H54 (cell line): ENCODE measurements at regions not wholly inside any gene's neighbourhood (a gene's known extent, or its start where the extent isn't known, plus 50 kb on each side); places are given as distances from the start of the nearest gene placed in this dataset.
"Not testable (repeated sequence)": the region's sequence is repeated elsewhere in the genome, so short reads cannot be mapped to it uniquely, and the experiment has no call there.

Experiments used
- DNase-seq: peaks from one replicate; pipeline ENCODE4 v3.0.0; 2011; ENCODE audit warnings: low spot score, mixed read lengths; ENCODE audit not compliant: insufficient read length
- FAIRE-seq: peaks from 3 replicates; lab custom pipeline; 2011; peaks lifted over from hg19 to GRCh38; lab: Jason Lieb, UNC
- POLR2A ChIP-seq: IDR thresholded peaks from 2 replicates; pipeline ENCODE4 v1.6.1; 2011; ENCODE audit warnings: low read depth, mild to moderate bottlenecking, low read length

GRCh38 chr14:101628975-101629374, 67.7 kb downstream of the DIO3 start:
- FAIRE-seq, result no peak
- no peak for DNase-seq
- TF ChIP-seq POLR2A, result no peak

GRCh38 chr14:101630056-101630965, 69.0 kb downstream of the DIO3 start:
- no peak for DNase-seq
- FAIRE-seq, result no peak
- no peak for TF ChIP-seq POLR2A

- FAIRE-seq (no peak), DNase-seq (no peak)
- no peak for TF ChIP-seq POLR2A
Measured at GRCh38 chr14:101631199-101631598, 69.9 kb downstream of the DIO3 start.

GRCh38 chr14:101631970-101632369, 70.7 kb downstream of the DIO3 start:
- FAIRE-seq, DNase-seq: not testable (repeated sequence)

- FAIRE-seq, result no peak
- no peak for TF ChIP-seq POLR2A
- no peak for DNase-seq
Measured at GRCh38 chr14:101632520-101632919, 71.2 kb downstream of the DIO3 start.

- no peak for TF ChIP-seq POLR2A
- DNase-seq (no peak), FAIRE-seq (no peak)
Measured at GRCh38 chr14:101633276-101633675, 72.0 kb downstream of the DIO3 start.

GRCh38 chr14:101634202-101634849, 73.0 kb downstream of the DIO3 start:
- FAIRE-seq, result no peak

GRCh38 chr14:101634850-101635748, 73.8 kb downstream of the DIO3 start:
- DNase-seq (no peak), FAIRE-seq (no peak)
- TF ChIP-seq POLR2A, result no peak

More at GRCh38 chr14:101634202-101634849, 73.0 kb downstream of the DIO3 start:
- TF ChIP-seq POLR2A, result no peak
- DNase-seq, result no peak

- no peak for TF ChIP-seq POLR2A
- DNase-seq (no peak), FAIRE-seq (no peak)
Measured at GRCh38 chr14:101635749-101636560, 74.7 kb downstream of the DIO3 start.

GRCh38 chr14:101639241-101639833, 78.0 kb downstream of the DIO3 start:
- FAIRE-seq (no peak), DNase-seq (no peak)
- TF ChIP-seq POLR2A, result no peak

GRCh38 chr14:101643651-101644050, 82.4 kb downstream of the DIO3 start:
- no peak for TF ChIP-seq POLR2A
- FAIRE-seq (no peak), DNase-seq (no peak)

GRCh38 chr14:101654051-101654450, 92.8 kb downstream of the DIO3 start:
- FAIRE-seq (no peak), DNase-seq (no peak)
- TF ChIP-seq POLR2A, result no peak
